GM23338 (cell line): ENCODE measurements at regions not wholly inside any gene's neighbourhood (a gene's known extent, or its start where the extent isn't known, plus 50 kb on each side); places are given as distances from the start of the nearest gene placed in this dataset.

Experiments used
- ATAC-seq: fragments of 200-7000 bp; cut with Tn5 transposase; 3 replicates; pipeline ENCODE4 v1.9.1; 2020
- DNase-seq: peaks from one replicate; pipeline ENCODE4 v3.0.0-alpha.2; 2015; ENCODE audit warnings: low spot score
- H2AFZ ChIP-seq: fragments of 200-600 bp; sonication (generic); 2 replicates; pipeline ENCODE4 v1.8.0; 2016; ENCODE audit warnings: antibody characterized with exemption, mild to moderate bottlenecking, moderate library complexity
- H3F3A ChIP-seq: fragments of 200-600 bp; sonication (generic); replicated peaks from 2 replicates; pipeline ENCODE4 v1.8.0; 2017; ENCODE audit warnings: antibody characterized with exemption, mixed run types, low read depth
- H3K27ac ChIP-seq: fragments of 200-600 bp; sonication (generic); 2 replicates; pipeline ENCODE4 v1.6.1; 2016; ENCODE audit warnings: low read depth
- H3K27me3 ChIP-seq: fragments of 200-600 bp; sonication (generic); 2 replicates; pipeline ENCODE4 v1.8.0; 2016; ENCODE audit warnings: mild to moderate bottlenecking, mixed run types, moderate library complexity; ENCODE audit not compliant: insufficient read depth
- H3K36me3 ChIP-seq: fragments of 200-600 bp; sonication (generic); 2 replicates; pipeline ENCODE4 v1.8.0; 2016; ENCODE audit warnings: mild to moderate bottlenecking; ENCODE audit not compliant: insufficient read depth
- H3K4me1 ChIP-seq: fragments of 200-600 bp; sonication (generic); 2 replicates; pipeline ENCODE4 v1.8.0; 2016; ENCODE audit warnings: mild to moderate bottlenecking, moderate library complexity; ENCODE audit not compliant: insufficient read depth
- H3K4me2 ChIP-seq: fragments of 200-600 bp; sonication (generic); 2 replicates; pipeline ENCODE4 v1.7.1; 2017; ENCODE audit warnings: mixed run types
- H3K4me3 ChIP-seq: fragments of 200-600 bp; sonication (generic); 2 replicates; pipeline ENCODE4 v1.6.1; 2016; ENCODE audit warnings: mixed run types
- H3K79me2 ChIP-seq: fragments of 200-600 bp; sonication (generic); replicated peaks from 2 replicates; pipeline ENCODE4 v1.8.0; 2017; ENCODE audit warnings: mild to moderate bottlenecking; ENCODE audit not compliant: insufficient read depth
- H3K9me2 ChIP-seq: fragments of 200-600 bp; sonication (generic); 2 replicates; pipeline ENCODE4 v1.8.0; 2017; ENCODE audit not compliant: insufficient read depth
- H4K20me1 ChIP-seq: fragments of 200-600 bp; sonication (generic); replicated peaks from 2 replicates; pipeline ENCODE4 v1.8.0; 2017; ENCODE audit warnings: mild to moderate bottlenecking; ENCODE audit not compliant: insufficient read depth
- H3K27ac Mint-ChIP-seq: 2 replicates; pipeline ENCODE4 v1.8.0; 2020; ENCODE audit warnings: inconsistent platforms, mild to moderate bottlenecking, moderate library complexity, mixed read lengths
- H3K27me3 Mint-ChIP-seq: 3 replicates; pipeline ENCODE4 v1.8.0; 2022; ENCODE audit warnings: low read depth, mild to moderate bottlenecking, moderate library complexity, mixed read lengths, inconsistent platforms; ENCODE audit not compliant: insufficient read depth, poor library complexity
- H3K36me3 Mint-ChIP-seq: 3 replicates; pipeline ENCODE4 v1.8.0; 2021; ENCODE audit warnings: low read depth, mild to moderate bottlenecking, inconsistent platforms, moderate library complexity, mixed read lengths
- H3K4me1 Mint-ChIP-seq: 3 replicates; pipeline ENCODE4 v1.8.0; 2020; ENCODE audit warnings: mild to moderate bottlenecking, inconsistent platforms, mixed read lengths
- H3K4me3 Mint-ChIP-seq: 3 replicates; pipeline ENCODE4 v1.8.0; 2021; ENCODE audit warnings: moderate library complexity, mild to moderate bottlenecking, inconsistent platforms, mixed read lengths
- H3K9me3 Mint-ChIP-seq: 3 replicates; pipeline ENCODE4 v1.8.0; 2020; ENCODE audit warnings: moderate library complexity, mild to moderate bottlenecking, inconsistent platforms, mixed read lengths
- CREB1 ChIP-seq: fragments of 250-450 bp; sonication (Bioruptor Pico); IDR thresholded peaks from 2 replicates; pipeline ENCODE4 v1.5.0; 2020; ENCODE audit warnings: low read depth, mild to moderate bottlenecking, moderate library complexity
- EZH2 ChIP-seq: fragments of 200-600 bp; sonication (generic); IDR thresholded peaks from one replicate; pipeline ENCODE4 v1.8.0; 2017; ENCODE audit warnings: antibody characterized with exemption, mild to moderate bottlenecking, low read depth; ENCODE audit not compliant: unreplicated experiment
- EZH2phosphoT487 ChIP-seq: fragments of 200-600 bp; sonication (generic); IDR thresholded peaks from one replicate; pipeline ENCODE4 v1.8.1; 2018; ENCODE audit warnings: antibody characterized with exemption; ENCODE audit not compliant: unreplicated experiment
- JUNB ChIP-seq: IDR thresholded peaks from one replicate; pipeline ENCODE4 v1.6.1; 2016; ENCODE audit warnings: antibody characterized with exemption; ENCODE audit not compliant: unreplicated experiment
- NANOG ChIP-seq: IDR thresholded peaks from 2 replicates; pipeline ENCODE4 v1.6.1; 2016; ENCODE audit warnings: antibody characterized with exemption, borderline replicate concordance
- POLR2AphosphoS5 ChIP-seq: IDR thresholded peaks from 2 replicates; pipeline ENCODE4 v1.6.1; 2016; ENCODE audit warnings: antibody characterized with exemption, low read depth
- STAT1 ChIP-seq: IDR thresholded peaks from one replicate; pipeline ENCODE4 v1.6.1; 2016; ENCODE audit warnings: antibody characterized with exemption; ENCODE audit not compliant: unreplicated experiment
- ZNF114 ChIP-seq: fragments of 250-450 bp; sonication (Bioruptor Pico); IDR thresholded peaks from 2 replicates; pipeline ENCODE4 v1.5.0; 2020; ENCODE audit warnings: mild to moderate bottlenecking, moderate library complexity
- ZNF331 ChIP-seq: fragments of 250-450 bp; sonication (Bioruptor Pico); IDR thresholded peaks from 2 replicates; pipeline ENCODE4 v1.5.0; 2020; ENCODE audit warnings: low read depth, mild to moderate bottlenecking, moderate library complexity
- TF ChIP-seq, protein P1 (sequence below): fragments of 250-450 bp; sonication (Bioruptor Pico); IDR thresholded peaks from 2 replicates; pipeline ENCODE4 v1.5.0; 2020; ENCODE audit warnings: mild to moderate bottlenecking, moderate library complexity
- TF ChIP-seq, protein P2 (sequence below): IDR thresholded peaks from 2 replicates; pipeline ENCODE4 v1.6.1; 2016; ENCODE audit warnings: antibody characterized with exemption
- TF ChIP-seq, protein P3 (sequence below): IDR thresholded peaks from one replicate; pipeline ENCODE4 v1.6.1; 2018; ENCODE audit warnings: antibody characterized with exemption; ENCODE audit not compliant: unreplicated experiment
- TF ChIP-seq, protein P4 (sequence below), 2 experiments: fragments of 200-600 bp in 1 of 2; sonication (generic) in 1 of 2; conservative IDR thresholded peaks; 2 replicates each; pipeline versions ENCODE4 v1.5.1 to v1.6.1; 2016 to 2017; ENCODE audit warnings: antibody characterized with exemption in 2 of 2, low read depth in 2 of 2, mild to moderate bottlenecking in 2 of 2, moderate library complexity in 1 of 2

DNA sequence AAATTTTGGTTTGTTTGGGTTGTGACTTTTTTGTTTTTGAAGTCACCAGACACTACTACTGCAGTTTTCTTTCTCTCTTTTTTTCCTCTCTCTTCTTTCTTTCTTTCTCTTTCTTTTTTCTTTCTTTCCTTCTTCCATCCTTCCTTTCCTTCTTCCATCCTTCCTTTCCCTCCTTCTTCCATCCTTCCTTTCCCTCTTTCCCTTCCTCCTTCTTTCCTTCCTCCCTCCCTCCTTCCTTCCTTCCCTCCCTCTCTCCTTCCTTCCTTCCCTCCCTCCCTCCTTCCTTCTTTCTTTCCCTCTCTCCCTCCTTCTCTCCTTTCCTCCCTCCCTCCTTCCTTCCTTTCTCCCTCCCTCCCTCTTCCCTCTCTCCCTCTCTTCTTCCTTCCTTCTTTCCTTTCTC lies 230.3 kb upstream of the TYRP1 start:
- no peaks in the 10 kb centered on the region for H3F3A ChIP-seq
- no peak overlapping the region for H2AFZ ChIP-seq
- H3K4me1 Mint-ChIP-seq = peaks cover 49% of the 10 kb centered on the region
- H3K36me3 ChIP-seq = no peaks in the 10 kb centered on the region
- H3K4me3 Mint-ChIP-seq = no peak overlapping the region
- H3K79me2 ChIP-seq = no peaks in the 10 kb centered on the region
- peak overlapping the region; percentile 66; the same call in 1 of the 2 replicates for H3K4me2 ChIP-seq
- peaks cover 41% of the 10 kb centered on the region for H3K4me1 ChIP-seq
- no peaks in the 10 kb centered on the region for H3K27me3 ChIP-seq
- TF ChIP-seq, protein P1, sequence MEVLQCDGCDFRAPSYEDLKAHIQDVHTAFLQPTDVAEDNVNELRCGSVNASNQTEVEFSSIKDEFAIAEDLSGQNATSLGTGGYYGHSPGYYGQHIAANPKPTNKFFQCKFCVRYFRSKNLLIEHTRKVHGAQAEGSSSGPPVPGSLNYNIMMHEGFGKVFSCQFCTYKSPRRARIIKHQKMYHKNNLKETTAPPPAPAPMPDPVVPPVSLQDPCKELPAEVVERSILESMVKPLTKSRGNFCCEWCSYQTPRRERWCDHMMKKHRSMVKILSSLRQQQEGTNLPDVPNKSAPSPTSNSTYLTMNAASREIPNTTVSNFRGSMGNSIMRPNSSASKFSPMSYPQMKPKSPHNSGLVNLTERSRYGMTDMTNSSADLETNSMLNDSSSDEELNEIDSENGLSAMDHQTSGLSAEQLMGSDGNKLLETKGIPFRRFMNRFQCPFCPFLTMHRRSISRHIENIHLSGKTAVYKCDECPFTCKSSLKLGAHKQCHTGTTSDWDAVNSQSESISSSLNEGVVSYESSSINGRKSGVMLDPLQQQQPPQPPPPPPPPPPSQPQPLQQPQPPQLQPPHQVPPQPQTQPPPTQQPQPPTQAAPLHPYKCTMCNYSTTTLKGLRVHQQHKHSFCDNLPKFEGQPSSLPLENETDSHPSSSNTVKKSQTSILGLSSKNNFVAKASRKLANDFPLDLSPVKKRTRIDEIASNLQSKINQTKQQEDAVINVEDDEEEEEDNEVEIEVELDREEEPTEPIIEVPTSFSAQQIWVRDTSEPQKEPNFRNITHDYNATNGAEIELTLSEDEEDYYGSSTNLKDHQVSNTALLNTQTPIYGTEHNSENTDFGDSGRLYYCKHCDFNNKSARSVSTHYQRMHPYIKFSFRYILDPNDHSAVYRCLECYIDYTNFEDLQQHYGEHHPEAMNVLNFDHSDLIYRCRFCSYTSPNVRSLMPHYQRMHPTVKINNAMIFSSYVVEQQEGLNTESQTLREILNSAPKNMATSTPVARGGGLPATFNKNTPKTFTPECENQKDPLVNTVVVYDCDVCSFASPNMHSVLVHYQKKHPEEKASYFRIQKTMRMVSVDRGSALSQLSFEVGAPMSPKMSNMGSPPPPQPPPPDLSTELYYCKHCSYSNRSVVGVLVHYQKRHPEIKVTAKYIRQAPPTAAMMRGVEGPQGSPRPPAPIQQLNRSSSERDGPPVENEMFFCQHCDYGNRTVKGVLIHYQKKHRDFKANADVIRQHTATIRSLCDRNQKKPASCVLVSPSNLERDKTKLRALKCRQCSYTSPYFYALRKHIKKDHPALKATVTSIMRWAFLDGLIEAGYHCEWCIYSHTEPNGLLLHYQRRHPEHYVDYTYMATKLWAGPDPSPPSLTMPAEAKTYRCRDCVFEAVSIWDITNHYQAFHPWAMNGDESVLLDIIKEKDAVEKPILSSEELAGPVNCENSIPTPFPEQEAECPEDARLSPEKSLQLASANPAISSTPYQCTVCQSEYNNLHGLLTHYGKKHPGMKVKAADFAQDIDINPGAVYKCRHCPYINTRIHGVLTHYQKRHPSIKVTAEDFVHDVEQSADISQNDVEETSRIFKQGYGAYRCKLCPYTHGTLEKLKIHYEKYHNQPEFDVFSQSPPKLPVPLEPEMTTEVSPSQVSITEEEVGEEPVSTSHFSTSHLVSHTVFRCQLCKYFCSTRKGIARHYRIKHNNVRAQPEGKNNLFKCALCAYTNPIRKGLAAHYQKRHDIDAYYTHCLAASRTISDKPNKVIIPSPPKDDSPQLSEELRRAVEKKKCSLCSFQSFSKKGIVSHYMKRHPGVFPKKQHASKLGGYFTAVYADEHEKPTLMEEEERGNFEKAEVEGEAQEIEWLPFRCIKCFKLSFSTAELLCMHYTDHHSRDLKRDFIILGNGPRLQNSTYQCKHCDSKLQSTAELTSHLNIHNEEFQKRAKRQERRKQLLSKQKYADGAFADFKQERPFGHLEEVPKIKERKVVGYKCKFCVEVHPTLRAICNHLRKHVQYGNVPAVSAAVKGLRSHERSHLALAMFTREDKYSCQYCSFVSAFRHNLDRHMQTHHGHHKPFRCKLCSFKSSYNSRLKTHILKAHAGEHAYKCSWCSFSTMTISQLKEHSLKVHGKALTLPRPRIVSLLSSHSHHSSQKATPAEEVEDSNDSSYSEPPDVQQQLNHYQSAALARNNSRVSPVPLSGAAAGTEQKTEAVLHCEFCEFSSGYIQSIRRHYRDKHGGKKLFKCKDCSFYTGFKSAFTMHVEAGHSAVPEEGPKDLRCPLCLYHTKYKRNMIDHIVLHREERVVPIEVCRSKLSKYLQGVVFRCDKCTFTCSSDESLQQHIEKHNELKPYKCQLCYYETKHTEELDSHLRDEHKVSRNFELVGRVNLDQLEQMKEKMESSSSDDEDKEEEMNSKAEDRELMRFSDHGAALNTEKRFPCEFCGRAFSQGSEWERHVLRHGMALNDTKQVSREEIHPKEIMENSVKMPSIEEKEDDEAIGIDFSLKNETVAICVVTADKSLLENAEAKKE (CRISPR knock-in tag) = no peak
- no peak for TF ChIP-seq EZH2
- no peak for TF ChIP-seq EZH2phosphoT487
- TF ChIP-seq, protein P2, sequence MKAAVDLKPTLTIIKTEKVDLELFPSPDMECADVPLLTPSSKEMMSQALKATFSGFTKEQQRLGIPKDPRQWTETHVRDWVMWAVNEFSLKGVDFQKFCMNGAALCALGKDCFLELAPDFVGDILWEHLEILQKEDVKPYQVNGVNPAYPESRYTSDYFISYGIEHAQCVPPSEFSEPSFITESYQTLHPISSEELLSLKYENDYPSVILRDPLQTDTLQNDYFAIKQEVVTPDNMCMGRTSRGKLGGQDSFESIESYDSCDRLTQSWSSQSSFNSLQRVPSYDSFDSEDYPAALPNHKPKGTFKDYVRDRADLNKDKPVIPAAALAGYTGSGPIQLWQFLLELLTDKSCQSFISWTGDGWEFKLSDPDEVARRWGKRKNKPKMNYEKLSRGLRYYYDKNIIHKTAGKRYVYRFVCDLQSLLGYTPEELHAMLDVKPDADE = no peak
- no peak for TF ChIP-seq JUNB
- TF ChIP-seq, protein P3, sequence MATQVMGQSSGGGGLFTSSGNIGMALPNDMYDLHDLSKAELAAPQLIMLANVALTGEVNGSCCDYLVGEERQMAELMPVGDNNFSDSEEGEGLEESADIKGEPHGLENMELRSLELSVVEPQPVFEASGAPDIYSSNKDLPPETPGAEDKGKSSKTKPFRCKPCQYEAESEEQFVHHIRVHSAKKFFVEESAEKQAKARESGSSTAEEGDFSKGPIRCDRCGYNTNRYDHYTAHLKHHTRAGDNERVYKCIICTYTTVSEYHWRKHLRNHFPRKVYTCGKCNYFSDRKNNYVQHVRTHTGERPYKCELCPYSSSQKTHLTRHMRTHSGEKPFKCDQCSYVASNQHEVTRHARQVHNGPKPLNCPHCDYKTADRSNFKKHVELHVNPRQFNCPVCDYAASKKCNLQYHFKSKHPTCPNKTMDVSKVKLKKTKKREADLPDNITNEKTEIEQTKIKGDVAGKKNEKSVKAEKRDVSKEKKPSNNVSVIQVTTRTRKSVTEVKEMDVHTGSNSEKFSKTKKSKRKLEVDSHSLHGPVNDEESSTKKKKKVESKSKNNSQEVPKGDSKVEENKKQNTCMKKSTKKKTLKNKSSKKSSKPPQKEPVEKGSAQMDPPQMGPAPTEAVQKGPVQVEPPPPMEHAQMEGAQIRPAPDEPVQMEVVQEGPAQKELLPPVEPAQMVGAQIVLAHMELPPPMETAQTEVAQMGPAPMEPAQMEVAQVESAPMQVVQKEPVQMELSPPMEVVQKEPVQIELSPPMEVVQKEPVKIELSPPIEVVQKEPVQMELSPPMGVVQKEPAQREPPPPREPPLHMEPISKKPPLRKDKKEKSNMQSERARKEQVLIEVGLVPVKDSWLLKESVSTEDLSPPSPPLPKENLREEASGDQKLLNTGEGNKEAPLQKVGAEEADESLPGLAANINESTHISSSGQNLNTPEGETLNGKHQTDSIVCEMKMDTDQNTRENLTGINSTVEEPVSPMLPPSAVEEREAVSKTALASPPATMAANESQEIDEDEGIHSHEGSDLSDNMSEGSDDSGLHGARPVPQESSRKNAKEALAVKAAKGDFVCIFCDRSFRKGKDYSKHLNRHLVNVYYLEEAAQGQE = no peak
- no peak for TF ChIP-seq ZNF114 (CRISPR knock-in tag)
- no peak for TF ChIP-seq POLR2AphosphoS5
- TF ChIP-seq NANOG = no peak
- TF ChIP-seq, protein P4, sequence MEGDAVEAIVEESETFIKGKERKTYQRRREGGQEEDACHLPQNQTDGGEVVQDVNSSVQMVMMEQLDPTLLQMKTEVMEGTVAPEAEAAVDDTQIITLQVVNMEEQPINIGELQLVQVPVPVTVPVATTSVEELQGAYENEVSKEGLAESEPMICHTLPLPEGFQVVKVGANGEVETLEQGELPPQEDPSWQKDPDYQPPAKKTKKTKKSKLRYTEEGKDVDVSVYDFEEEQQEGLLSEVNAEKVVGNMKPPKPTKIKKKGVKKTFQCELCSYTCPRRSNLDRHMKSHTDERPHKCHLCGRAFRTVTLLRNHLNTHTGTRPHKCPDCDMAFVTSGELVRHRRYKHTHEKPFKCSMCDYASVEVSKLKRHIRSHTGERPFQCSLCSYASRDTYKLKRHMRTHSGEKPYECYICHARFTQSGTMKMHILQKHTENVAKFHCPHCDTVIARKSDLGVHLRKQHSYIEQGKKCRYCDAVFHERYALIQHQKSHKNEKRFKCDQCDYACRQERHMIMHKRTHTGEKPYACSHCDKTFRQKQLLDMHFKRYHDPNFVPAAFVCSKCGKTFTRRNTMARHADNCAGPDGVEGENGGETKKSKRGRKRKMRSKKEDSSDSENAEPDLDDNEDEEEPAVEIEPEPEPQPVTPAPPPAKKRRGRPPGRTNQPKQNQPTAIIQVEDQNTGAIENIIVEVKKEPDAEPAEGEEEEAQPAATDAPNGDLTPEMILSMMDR (conservative IDR thresholded peaks at IDR 0.05; ENCODE audit: low read depth in 2 of 2) = no peak
- no peak for TF ChIP-seq CREB1 (CRISPR knock-in tag)
- TF ChIP-seq ZNF331 (CRISPR knock-in tag) = no peak
- TF ChIP-seq STAT1 = no peak
- no peak overlapping the region for H3K4me3 ChIP-seq
- H3K27ac Mint-ChIP-seq = no peak overlapping the region
- H3K27ac ChIP-seq = peak overlapping the region; percentile 88
- H3K9me3 Mint-ChIP-seq = peaks cover 6% of the 10 kb centered on the region; the same call in 1 of the 3 replicates
- no peaks in the 10 kb centered on the region for H3K27me3 Mint-ChIP-seq
- DNase-seq = no peak
- ATAC-seq = no peak
- no peaks in the 10 kb centered on the region for H4K20me1 ChIP-seq
- H3K36me3 Mint-ChIP-seq = peaks cover 14% of the 10 kb centered on the region; the same call in 2 of the 3 replicates
- H3K9me2 ChIP-seq = peaks cover 8% of the 10 kb centered on the region; the same call in 1 of the 2 replicates
